GM20431 (cell line): ENCODE measurements at regions not wholly inside any gene's neighbourhood (a gene's known extent, or its start where the extent isn't known, plus 50 kb on each side); places are given as distances from the start of the nearest gene placed in this dataset.

Source experiments
- in situ Hi-C: fragments of 300-500 bp; cut with MseI, MboI; formaldehyde crosslinking; loops from one replicate; pipeline ENCODE4 v1.15.0; 2020; ENCODE audit warnings: low sequenced_read_pairs; ENCODE audit not compliant: unreplicated experiment

DNA sequence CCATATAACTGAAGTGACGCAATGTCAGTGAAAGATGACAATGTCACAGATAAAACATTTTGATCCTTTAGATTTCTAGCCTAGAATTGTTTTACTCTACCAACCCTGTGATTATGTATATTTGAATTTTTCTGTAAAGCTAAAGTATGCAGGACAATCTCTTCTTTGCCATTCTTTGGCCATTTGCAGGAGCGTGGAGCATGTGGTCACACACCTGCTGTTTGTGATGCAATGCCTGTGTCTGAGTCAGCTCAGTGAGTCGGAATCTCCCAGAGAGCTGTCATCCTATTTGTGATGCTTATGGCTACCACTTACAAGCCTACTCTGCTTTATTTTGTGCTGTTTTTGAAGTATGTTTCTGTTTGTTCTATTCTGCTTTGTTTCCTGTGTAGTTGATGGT is 214.5 kb downstream of the NAF1 start:
- in situ Hi-C loops = no loop called here

DNA sequence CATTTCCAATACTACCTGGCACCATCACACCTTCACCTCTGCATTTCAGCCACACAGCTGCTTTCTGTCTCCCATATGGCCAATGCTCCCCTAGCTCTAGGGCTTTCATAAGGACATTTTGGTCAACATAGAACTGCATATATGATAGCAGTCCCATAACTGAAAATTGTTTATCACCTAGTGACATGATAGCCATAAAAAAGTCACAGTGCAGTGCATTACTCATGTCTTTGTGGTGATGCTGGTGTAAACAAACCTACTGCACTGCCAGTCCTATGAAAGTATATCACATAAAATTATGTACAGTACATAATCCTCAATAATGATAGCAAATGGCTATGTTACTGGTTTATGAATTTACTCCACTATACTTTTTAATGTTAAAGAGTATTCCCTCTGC is 221.0 kb downstream of the NAF1 start:
- in situ Hi-C loops = no loop called here

DNA sequence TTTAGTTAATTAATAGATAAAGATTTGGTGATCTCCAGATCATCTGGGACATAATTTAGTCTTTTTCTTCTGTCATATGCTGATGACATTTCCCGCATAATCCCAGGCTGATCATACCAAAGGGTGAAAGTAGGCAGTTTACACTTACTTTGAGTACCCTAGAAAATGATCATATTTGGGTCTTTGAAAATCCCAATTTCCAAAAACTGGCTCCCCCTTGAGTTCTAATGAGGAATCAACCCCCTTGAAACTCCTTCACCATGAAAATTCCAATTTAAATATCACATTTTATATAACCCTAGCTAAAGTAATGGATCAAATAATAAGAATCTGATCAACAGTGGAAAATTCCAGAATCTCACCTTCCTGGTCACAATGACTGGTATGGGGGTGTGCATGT is 223.4 kb downstream of the NAF1 start:
- in situ Hi-C loops = no loop called here

DNA sequence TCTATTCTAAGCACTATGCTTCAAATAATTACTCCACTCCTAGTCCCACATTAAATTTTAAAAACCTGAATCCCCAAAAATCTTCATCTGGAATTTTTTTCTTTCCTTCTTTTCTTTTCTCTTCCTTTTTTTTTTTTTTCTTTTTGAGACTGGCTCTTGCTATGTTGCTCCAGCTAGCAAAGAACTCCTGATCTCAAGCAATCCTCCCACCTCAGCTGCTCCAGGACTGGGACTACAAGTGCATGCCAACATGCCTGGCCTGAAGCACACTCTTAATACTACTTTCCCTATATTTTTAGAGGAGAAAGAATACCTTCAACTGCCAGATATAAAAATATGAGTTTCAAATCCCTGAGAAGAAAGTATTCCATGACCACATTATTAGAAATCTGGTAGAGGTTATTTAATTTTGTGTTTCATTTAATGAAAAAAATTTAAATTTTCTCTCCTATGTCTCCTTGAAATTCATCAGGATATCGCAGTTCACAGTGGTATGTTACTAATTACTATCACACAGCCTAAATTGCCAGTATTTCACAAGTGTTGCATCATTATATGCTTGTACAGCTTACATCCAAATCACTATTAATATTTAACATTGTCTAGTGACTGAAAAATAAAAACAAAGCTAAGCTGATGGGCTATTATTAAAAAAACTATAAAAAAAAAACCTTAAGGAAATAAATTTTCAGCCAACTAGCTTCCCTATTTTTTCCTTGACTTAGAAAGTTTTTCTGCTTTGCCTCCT is 227.8 kb downstream of the NAF1 start:
- in situ Hi-C loops = no loop called here

DNA sequence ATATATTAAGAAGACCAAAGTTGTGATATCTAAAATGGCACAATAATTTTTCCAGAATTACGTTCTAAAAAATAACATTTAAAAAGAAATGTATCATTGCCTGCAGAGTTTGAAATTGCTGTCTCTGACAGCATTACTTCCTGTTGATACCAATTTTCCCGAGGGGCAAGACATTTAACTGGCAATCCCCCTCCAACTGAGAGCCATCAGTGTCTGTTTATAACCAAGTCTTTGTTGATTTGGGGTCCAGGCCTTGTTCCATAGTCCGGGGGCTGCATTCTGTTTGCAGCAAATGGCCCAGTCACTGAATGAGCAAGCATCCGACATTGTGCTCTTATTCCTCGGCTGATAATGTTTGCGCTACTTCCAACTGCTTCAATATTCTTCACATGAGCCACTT is 231.5 kb downstream of the NAF1 start:
- in situ Hi-C loops = no loop called here

DNA sequence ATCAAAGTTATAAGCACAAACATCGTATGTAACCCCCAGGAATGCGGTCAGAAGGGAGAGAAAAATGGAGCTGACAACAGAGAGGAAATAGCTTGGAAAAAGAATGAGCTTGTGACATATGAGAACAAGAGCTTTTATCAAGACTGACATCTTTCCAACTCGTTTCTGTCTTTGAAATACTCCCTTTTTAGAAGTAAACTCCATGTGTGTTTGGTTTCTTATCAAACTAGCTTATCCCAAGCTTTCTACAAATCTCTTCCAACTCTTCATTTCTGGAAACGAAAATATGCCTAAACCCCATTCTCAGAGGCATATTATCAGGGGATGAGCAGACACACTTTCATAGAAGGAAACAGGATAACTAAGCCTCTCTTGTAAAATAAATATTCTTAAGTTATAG is 235.4 kb downstream of the NAF1 start:
- in situ Hi-C loops = no loop called here

DNA sequence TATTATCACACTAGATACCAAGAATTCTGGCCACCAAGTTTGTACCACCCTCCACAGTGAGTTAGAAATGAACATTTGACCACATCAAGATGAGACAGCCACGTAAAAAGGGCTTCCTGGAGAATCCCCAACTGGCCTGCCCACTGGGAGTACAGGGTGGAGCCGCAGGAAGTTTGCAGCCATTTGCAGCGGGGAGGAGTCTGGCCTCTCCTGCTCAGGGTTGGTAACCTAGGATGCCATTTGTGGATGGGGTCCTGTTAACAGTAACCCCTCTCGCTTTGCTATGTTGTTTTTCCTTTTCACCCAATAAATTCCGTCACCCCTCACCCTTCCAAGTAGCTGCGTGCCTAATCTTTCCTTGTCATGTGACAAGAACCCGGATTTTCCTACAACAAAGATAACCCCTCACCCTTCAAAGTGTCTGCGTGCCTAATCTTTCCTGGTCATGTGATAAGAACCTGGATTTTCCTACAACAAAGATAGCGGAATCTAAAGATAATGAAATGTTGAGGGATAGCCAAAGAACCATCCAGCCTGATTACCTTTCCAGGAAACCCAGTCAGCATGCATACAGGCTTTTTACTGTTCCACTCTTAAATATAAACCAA is 245.4 kb downstream of the NAF1 start:
- in situ Hi-C loops = no loop called here

DNA sequence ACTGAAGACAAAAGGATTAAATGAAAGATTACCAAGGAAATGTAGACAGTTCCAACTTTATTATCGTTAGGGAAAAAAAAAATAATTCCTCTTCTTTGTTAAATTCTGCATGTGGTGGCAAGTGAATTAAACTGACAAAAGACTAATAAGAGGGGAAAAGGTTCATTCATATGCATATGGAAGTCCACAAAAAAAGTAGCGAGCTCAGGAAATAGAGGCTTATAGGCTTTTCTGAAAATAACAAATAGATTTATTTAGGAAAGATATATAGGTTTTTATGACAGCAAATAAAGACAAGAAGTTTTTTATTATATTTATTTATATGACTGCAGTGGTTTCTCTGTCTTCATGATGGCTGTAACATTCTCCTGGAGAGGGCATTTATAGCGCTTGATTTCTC is 246.0 kb downstream of the NAF1 start:
- in situ Hi-C loops = no loop called here

DNA sequence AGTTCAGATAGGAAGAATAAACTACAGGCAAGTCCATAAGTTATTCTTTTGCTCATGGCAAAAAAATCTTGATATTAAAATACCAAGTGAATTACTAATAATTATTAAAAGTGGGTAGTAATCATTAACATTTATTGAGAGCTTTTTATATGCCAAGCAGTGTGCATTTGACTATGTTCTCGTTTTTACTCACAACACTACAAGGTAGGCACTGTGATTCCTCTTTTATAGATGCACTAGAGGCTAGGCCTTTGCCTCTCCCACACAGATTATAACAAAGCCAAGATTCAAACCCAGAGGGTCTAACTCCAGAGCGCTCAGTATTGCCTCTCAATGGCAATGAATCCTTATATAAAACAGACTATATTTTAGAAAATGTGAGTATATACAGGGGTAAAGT is 254.2 kb downstream of the NAF1 start:
- in situ Hi-C loops = no loop called here

DNA sequence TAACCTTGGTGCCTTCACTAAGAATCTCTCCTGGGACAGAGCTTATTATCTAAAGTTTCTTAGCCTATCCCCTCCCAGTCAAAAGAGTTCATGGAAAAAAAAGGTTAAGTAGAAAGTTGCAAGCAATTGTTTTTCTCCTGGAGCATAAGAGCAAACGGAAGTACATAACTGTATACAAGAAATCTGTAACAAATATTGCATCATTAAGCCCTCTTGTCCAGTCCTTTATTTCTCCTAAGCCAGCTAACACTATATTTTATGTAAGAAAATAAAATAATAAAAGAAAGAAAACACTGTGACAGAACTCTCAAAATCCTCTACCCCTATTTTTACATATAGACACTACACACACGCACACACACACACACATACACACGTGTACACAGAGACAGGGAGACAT is 255.3 kb downstream of the NAF1 start:
- in situ Hi-C loops = no loop called here

DNA sequence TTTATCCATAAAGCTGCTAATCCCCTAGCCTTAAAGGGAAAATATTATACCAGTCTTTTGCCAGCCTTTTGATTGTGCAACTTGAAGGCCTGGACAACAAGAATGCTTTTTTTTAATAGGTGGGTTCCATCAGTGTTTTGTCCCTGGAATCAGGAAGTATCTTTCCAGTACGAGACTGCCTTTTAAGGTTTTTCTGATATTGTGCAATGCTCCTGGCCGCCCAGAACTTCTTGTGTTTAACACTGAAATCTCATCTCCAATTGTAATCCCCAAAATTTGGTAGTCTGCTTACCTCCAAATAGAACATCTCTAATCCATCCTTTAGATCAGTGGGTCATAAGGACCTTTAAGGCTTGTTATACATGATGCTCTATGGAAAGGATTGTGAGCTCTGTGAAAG is 256.7 kb downstream of the NAF1 start:
- in situ Hi-C loops = no loop called here

DNA sequence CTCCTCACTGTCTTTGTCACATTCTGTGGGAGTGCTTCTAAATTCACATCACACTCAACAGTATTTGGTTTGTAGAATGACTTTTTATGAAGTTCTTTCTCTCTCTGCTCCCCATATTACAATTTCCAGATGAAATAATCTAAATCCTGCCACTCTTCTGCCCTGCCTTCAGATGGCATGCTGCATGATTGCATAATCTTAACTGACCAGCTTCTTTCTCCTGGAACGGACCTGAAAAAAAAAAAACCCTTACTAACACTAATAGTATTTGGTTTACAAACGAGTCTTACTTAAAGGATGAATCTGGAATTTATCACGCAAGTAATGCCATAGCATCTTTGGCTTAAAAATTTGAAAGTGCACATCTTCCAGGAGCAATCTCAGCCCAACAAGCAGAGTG is 272.3 kb downstream of the NAF1 start:
- in situ Hi-C loops = no loop called here

DNA sequence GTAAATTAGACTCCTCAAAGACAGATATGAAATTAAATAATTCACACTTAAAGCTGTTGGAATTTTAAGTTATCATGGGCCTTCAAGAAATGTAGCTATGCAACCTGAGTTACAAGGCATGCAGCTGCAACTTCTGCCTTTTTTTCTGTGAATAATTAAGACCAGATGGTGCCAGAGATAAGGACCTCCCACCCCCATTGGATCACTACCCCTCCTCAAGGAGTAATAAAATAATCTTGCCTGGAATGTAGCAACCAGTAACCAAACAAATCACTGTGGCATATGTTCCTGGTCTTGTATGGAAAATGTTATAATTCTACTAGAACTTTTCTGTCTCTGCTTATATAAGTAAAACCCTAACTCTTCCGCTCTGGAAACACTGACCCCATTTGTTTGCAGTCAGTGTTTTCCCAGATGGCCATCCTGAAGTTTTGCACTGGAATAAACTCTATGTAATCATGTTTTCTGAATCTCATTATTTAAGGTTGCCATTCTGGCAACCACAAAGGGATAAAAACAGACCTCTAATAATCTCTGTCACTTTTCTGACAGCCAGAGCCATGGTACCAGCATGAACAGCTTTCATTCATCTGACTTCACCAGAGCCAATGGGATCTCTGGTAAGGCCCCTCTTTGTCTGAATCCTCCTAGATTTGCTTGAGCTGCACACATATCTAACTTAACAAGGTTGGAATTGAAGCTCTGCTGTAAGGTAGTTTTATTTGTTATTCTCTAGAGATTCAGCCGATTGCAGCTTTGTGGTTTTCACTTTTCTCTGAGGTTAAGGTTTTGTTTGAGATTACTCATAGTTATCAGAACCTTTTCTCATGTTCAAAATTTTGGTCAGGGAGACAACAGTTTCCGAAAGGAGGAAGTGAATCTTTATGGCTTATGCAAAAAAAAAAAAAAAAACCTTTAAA is 274.6 kb downstream of the NAF1 start:
- in situ Hi-C loops = no loop called here

DNA sequence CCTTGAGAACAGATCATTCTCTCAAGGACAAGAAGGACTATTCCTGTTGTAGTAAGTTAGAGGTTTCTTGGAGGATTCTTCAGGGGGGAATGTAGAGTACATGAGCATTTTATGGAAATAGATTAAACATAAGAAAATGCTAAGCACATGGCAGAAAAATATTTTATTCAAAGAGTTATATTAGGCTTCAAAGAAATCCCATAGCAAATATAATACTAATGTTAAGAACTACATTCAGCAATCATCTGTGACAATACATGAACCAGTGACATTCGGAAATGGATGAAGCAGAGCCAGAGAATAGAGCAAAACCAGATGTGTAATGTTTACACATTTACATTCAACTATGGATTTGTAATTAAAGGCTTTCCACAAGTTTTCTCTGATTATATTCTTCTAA is 288.6 kb downstream of the NAF1 start:
- in situ Hi-C loops = no loop called here

DNA sequence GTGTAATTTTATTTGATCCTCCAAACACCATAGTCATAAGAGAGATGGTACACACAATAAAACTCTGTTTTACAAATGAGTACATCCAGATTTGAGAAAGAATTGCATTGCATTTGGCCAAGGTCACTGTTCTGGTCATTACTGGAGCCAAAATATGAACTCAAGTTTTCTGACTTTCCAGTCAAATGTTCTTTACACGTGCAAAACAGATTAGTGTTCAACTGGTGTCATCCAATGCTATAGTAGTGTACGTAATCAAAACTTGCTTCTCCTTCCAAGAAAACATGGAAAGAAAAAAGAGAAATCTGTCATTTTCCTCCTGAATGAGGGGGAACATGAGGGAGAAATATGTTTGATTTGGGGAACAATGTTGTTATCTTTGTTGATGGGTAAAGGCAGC is 291.9 kb downstream of the NAF1 start:
- in situ Hi-C loops = no loop called here

DNA sequence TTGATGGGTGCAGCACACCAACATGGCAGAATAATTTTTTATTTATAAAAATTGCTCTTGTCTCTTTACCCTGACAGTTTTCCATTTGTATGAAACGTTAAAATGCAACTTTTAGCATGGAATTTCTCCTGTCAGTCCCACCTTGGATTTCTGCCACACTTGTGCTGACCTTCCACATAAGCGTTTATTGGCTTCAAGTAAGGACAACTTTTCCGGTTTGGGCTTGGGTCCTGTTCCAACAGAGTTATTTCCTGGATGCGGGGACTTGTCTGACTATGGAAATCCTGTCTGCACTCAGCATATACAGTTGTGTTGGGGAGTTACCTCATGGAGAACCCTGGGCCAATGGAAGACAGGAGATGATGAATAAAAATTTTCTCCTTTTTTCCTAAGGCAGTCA is 294.7 kb downstream of the NAF1 start:
- in situ Hi-C loops = no loop called here

DNA sequence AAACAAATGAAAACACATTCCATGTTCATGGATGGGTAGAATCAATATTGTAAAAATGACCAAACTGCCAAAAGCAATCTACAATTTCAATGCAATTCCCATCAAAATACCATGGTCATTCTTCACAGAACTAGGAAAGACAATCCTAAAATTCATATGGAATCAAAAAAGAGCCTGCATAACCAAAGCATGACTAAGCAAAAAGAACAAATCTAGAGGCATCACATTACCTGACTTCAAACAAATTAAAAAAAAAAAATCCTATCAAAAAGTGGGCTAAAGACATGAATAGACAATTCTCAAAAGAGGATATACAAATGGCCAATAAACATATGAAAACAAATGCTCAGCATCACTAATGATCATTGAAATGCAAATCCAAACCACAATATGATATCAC is 297.5 kb downstream of the NAF1 start:
- in situ Hi-C loops = no loop called here

DNA sequence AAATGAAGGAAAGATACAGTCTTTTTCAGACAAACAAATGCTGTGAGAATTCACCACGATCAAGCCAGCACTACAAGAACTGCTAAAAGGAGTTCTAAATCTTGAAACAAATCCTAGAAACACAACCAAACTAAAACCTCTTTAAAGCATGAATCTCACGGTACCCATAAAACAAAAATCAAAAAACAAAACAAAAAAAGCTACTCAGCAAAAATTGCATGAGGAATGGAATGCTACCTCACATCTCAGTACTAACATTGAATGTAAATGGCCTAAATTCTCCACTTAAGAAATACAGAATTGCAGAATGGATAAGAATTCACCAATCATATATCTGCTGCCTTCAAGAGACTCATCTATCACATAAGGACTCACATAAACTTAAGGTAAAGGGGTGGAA is 300.1 kb downstream of the NAF1 start:
- in situ Hi-C loops = no loop called here

DNA sequence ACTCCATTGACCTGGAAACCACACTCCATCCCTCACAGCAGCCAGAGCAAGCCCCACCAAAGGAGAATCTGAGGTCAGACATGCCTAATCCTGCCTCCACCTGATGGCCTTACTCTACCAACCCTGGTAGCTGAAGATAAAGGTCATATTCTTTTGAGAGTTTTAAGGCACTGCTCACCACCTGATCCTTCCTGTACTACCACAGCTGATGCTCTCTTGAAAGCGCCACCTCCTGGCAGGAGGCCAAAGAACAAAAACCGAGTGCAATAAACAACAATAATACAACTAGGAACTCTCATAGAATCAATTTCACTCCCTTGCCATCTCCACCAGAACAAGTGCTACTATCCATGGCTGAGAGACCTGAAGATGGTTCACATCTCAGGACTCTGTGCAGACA is 301.6 kb downstream of the NAF1 start:
- in situ Hi-C loops = no loop called here

DNA sequence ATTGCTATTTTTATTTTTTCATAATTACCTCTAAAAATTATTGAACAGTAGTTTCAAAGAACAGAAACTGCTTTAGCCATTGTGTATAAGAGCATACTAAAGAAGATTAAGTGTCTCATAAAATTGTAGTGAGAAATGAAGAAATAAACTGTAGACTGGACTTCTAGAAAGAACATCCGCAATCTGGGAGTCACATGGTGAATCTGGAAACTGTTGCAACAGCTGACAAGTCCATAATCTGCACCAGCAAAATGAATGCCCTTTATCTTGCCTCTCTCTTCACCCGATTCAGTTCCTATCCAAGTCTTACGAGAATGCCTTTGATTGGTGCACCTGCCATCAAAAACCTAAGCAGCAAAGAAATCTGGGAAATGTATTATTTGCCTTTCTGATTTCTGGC is 312.9 kb downstream of the NAF1 start:
- in situ Hi-C loops = no loop called here

DNA sequence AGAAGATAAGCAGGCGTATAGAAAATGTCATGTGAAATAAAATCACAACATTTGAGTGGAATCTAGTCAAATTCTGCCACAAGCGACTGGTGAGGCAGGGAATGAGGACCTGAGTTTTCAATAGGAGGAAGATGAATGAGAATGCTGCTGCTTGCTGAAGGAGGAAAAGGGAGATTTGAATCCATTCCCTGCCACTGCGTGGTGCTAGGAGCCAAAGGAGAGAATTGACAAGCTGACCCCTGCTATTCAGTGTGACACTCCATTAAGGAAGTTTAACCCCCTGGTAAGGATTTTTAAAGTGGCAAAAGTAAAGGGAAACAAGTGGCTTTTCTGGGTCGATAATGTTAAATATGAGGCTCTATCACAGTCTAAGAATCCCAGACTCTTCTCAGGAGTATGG is 314.0 kb downstream of the NAF1 start:
- in situ Hi-C loops = no loop called here
